GM12872 (cell line): ENCODE measurements at regions not wholly inside any gene's neighbourhood (a gene's known extent, or its start where the extent isn't known, plus 50 kb on each side); places are given as distances from the start of the nearest gene placed in this dataset.

Experiments used
- CTCF ChIP-seq: IDR thresholded peaks from 3 replicates; pipeline ENCODE4 v1.5.1; 2011; ENCODE audit warnings: low read depth, mild to moderate bottlenecking, low read length, moderate library complexity; ENCODE audit not compliant: insufficient read depth

GRCh38 chr3:26252001-26252400 lies 370.6 kb upstream of the LRRC3B start:
- no peak for TF ChIP-seq CTCF

- TF ChIP-seq CTCF, result no peak
Measured at GRCh38 chr3:26256224-26256623, 366.3 kb upstream of the LRRC3B start.

GRCh38 chr3:26259176-26259575 lies 363.4 kb upstream of the LRRC3B start:
- no peak for TF ChIP-seq CTCF

- TF ChIP-seq CTCF, result no peak
Measured at GRCh38 chr3:26260139-26260538, 362.4 kb upstream of the LRRC3B start.

GRCh38 chr3:26264708-26265107 lies 357.9 kb upstream of the LRRC3B start:
- no peak for TF ChIP-seq CTCF

- TF ChIP-seq CTCF, result no peak
Measured at GRCh38 chr3:26271848-26272247, 350.7 kb upstream of the LRRC3B start.

GRCh38 chr3:26273196-26273595 lies 349.4 kb upstream of the LRRC3B start:
- no peak for TF ChIP-seq CTCF

GRCh38 chr3:26279091-26279490 lies 343.5 kb upstream of the LRRC3B start:
- TF ChIP-seq CTCF, result no peak
